ENCODE measurements at regions not wholly inside any gene's neighbourhood (a gene's known extent, or its start where the extent isn't known, plus 50 kb on each side); places are given as distances from the start of the nearest gene placed in this dataset.

- no peak for TF ChIP-seq EZH2phosphoT487 (IDR thresholded peaks at IDR 0.05; ENCODE audit: borderline replicate concordance, low read depth, low read length)
- no peak for TF ChIP-seq CTCF (conservative IDR thresholded peaks at IDR 0.05; ENCODE audit: low read length)
- ChIA-PET CTCF (ENCODE audit: unreplicated experiment) (no interaction called here), POLR2A (no interaction called here)
Observed at GRCh38 chr7:115153176-115153575, 231.3 kb downstream of the MDFIC start.

GRCh38 chr7:115146148-115146547 lies 224.3 kb downstream of the MDFIC start:
- no peaks in the 10 kb centered on the region for H4K20me1 ChIP-seq (ENCODE audit: insufficient read depth, low read length)
- intact Hi-C loops (cut with micrococcal nuclease; ENCODE audit: unreplicated experiment), result no loop called here
- H2AFZ ChIP-seq (ENCODE audit: low read length), result no peak overlapping the region
- ChIA-PET CTCF (ENCODE audit: unreplicated experiment) (no interaction called here), POLR2A (interaction anchor here (0.8 to 1.6 kb wide), 2 partner anchors 9 to 31 kb away, joined by 4 to 8 read pairs; no protein-coding TSS in a partner anchor)
- no peaks in the 10 kb centered on the region for H3K36me3 ChIP-seq (ENCODE audit: insufficient read depth, low read length)
- no peaks in the 10 kb centered on the region for H3K4me1 ChIP-seq (ENCODE audit: insufficient read depth, low read length, poor library complexity, severe bottlenecking)
- no peaks in the 10 kb centered on the region for H3K9me2 ChIP-seq (ENCODE audit: insufficient read depth, low read length)
- no peaks in the 10 kb centered on the region for H3K9me3 ChIP-seq (ENCODE audit: low read length)
- TF ChIP-seq CTCF (conservative IDR thresholded peaks at IDR 0.05; ENCODE audit: low read length) (no peak), EZH2phosphoT487 (IDR thresholded peaks at IDR 0.05; ENCODE audit: borderline replicate concordance, low read depth, low read length) (no peak)
- no peak overlapping the region for H3K4me2 ChIP-seq (ENCODE audit: low read length)
- H3K27ac ChIP-seq (ENCODE audit: low read depth, low read length, poor library complexity, severe bottlenecking), result no peak overlapping the region
- BruUV-seq (replicated peaks), result no TSS peak
- no peaks in the 10 kb centered on the region for H3K79me2 ChIP-seq (ENCODE audit: insufficient read depth, low read depth, low read length)
- no peak for DNase-seq (ENCODE audit: low spot score)
- H3K4me3 ChIP-seq (ENCODE audit: low read depth, low read length, poor library complexity, severe bottlenecking), result no peak overlapping the region

More at GRCh38 chr7:115153176-115153575, 231.3 kb downstream of the MDFIC start:
- Histone ChIP-seq H3K9me3 (ENCODE audit: low read length) (no peaks in the 10 kb centered on the region), H3K4me2 (ENCODE audit: low read length) (no peak overlapping the region), H2AFZ (ENCODE audit: low read length) (no peak overlapping the region), H3K9me2 (ENCODE audit: insufficient read depth, low read length) (no peaks in the 10 kb centered on the region), H3K27ac (ENCODE audit: low read depth, low read length, poor library complexity, severe bottlenecking) (no peak overlapping the region), H3K79me2 (ENCODE audit: insufficient read depth, low read depth, low read length) (no peaks in the 10 kb centered on the region), H3K4me3 (ENCODE audit: low read depth, low read length, poor library complexity, severe bottlenecking) (no peak overlapping the region), H3K36me3 (ENCODE audit: insufficient read depth, low read length) (no peaks in the 10 kb centered on the region), H4K20me1 (ENCODE audit: insufficient read depth, low read length) (no peaks in the 10 kb centered on the region), H3K4me1 (ENCODE audit: insufficient read depth, low read length, poor library complexity, severe bottlenecking) (no peaks in the 10 kb centered on the region)
- intact Hi-C loops (cut with micrococcal nuclease; ENCODE audit: unreplicated experiment), result no loop called here
- no TSS peak for BruUV-seq (replicated peaks)
- no peak for DNase-seq (ENCODE audit: low spot score)

- POLR2A ChIA-PET, result interaction anchor here (0.8 to 1.6 kb wide), 2 partner anchors 9 to 32 kb away, joined by 4 to 8 read pairs; no protein-coding TSS in a partner anchor
- BruUV-seq (replicated peaks), result no TSS peak
- Histone ChIP-seq H4K20me1 (ENCODE audit: insufficient read depth, low read length) (no peaks in the 10 kb centered on the region), H3K27ac (ENCODE audit: low read depth, low read length, poor library complexity, severe bottlenecking) (no peak overlapping the region), H3K9me3 (ENCODE audit: low read length) (no peaks in the 10 kb centered on the region), H3K4me2 (ENCODE audit: low read length) (no peak overlapping the region), H3K4me1 (ENCODE audit: insufficient read depth, low read length, poor library complexity, severe bottlenecking) (no peaks in the 10 kb centered on the region), H2AFZ (ENCODE audit: low read length) (no peak overlapping the region), H3K79me2 (ENCODE audit: insufficient read depth, low read depth, low read length) (no peaks in the 10 kb centered on the region), H3K9me2 (ENCODE audit: insufficient read depth, low read length) (no peaks in the 10 kb centered on the region), H3K36me3 (ENCODE audit: insufficient read depth, low read length) (no peaks in the 10 kb centered on the region), H3K4me3 (ENCODE audit: low read depth, low read length, poor library complexity, severe bottlenecking) (no peak overlapping the region)
- TF ChIP-seq EZH2phosphoT487 (IDR thresholded peaks at IDR 0.05; ENCODE audit: borderline replicate concordance, low read depth, low read length), result no peak
- no peak for TF ChIP-seq CTCF (conservative IDR thresholded peaks at IDR 0.05; ENCODE audit: low read length)
- CTCF ChIA-PET (ENCODE audit: unreplicated experiment), result no interaction called here
- no peak for DNase-seq (ENCODE audit: low spot score)
- intact Hi-C loops (cut with micrococcal nuclease; ENCODE audit: unreplicated experiment), result no loop called here
Observed at GRCh38 chr7:115145512-115145911, 223.6 kb downstream of the MDFIC start.
